ENCODE measurements at regions not wholly inside any gene's neighbourhood (a gene's known extent, or its start where the extent isn't known, plus 50 kb on each side); places are given as distances from the start of the nearest gene placed in this dataset.

GRCh38 chr2:67721516-67721915, 324.4 kb downstream of the ETAA1 start:
- no peak for TF ChIP-seq CTCF (IDR thresholded peaks at IDR 0.05)
- no peak for TF ChIP-seq POLR2A (IDR thresholded peaks at IDR 0.05)

All from body of pancreas (tissue), 4 donors.